Loucy (cell line): ENCODE measurements at regions not wholly inside any gene's neighbourhood (a gene's known extent, or its start where the extent isn't known, plus 50 kb on each side); places are given as distances from the start of the nearest gene placed in this dataset.

Experiments
- H2AFZ ChIP-seq: fragments of 200-600 bp; sonication (generic); 2 replicates; pipeline ENCODE4 v1.6.0; 2016; ENCODE audit warnings: antibody characterized with exemption, mild to moderate bottlenecking, low read length, moderate library complexity
- H3F3A ChIP-seq: fragments of 200-600 bp; 2 replicates; pipeline ENCODE4 v1.6.0; 2016; ENCODE audit warnings: antibody characterized with exemption, low read depth, mild to moderate bottlenecking
- H3K27me3 ChIP-seq: fragments of 200-600 bp; sonication (generic); 2 replicates; pipeline ENCODE4 v1.6.1; 2014; ENCODE audit warnings: low read length, mild to moderate bottlenecking; ENCODE audit not compliant: insufficient read depth, poor library complexity, severe bottlenecking
- H3K36me3 ChIP-seq: fragments of 200-600 bp; sonication (generic); 2 replicates; pipeline ENCODE4 v1.6.1; 2016; ENCODE audit warnings: low read length; ENCODE audit not compliant: insufficient read depth
- H3K4me1 ChIP-seq: fragments of 200-600 bp; sonication (generic); 2 replicates; pipeline ENCODE4 v1.5.1; 2014; ENCODE audit warnings: low read length, mild to moderate bottlenecking; ENCODE audit not compliant: insufficient read depth, poor library complexity, severe bottlenecking
- H3K4me2 ChIP-seq: fragments of 200-600 bp; sonication (generic); 2 replicates; pipeline ENCODE4 v1.6.0; 2014; ENCODE audit warnings: antibody characterized with exemption, low read length, low read depth, mild to moderate bottlenecking; ENCODE audit not compliant: poor library complexity, severe bottlenecking
- H3K4me3 ChIP-seq: fragments of 200-600 bp; sonication (generic); 2 replicates; pipeline ENCODE4 v1.5.1; 2014; ENCODE audit warnings: low read length, mild to moderate bottlenecking, mixed read lengths; ENCODE audit not compliant: poor library complexity, severe bottlenecking
- H3K79me2 ChIP-seq: fragments of 200-600 bp; sonication (generic); 2 replicates; pipeline ENCODE4 v1.6.1; 2014; ENCODE audit warnings: low read length; ENCODE audit not compliant: insufficient read depth
- H3K9ac ChIP-seq: fragments of 200-600 bp; sonication (generic); 2 replicates; pipeline ENCODE4 v1.6.0; 2014; ENCODE audit warnings: mild to moderate bottlenecking, low read depth, low read length, moderate library complexity; ENCODE audit not compliant: poor library complexity, severe bottlenecking
- H3K9me2 ChIP-seq: fragments of 200-600 bp; sonication (generic); replicated peaks from 2 replicates; pipeline ENCODE4 v1.6.1; 2016; ENCODE audit warnings: low read depth, low read length, mixed read lengths
- H3K9me3 ChIP-seq: fragments of 200-600 bp; sonication (generic); 2 replicates; pipeline ENCODE4 v1.6.1; 2014; ENCODE audit warnings: mild to moderate bottlenecking, antibody characterized with exemption, low read length, low read depth; ENCODE audit not compliant: insufficient read depth
- H4K20me1 ChIP-seq: fragments of 200-600 bp; sonication (generic); 2 replicates; pipeline ENCODE4 v1.6.0; 2014; ENCODE audit warnings: antibody characterized with exemption, low read length, mild to moderate bottlenecking; ENCODE audit not compliant: insufficient read depth, poor library complexity, severe bottlenecking
- CTCF ChIP-seq: fragments of 200-600 bp; sonication (generic); conservative IDR thresholded peaks from 2 replicates; pipeline ENCODE4 v1.5.1; 2014; ENCODE audit warnings: mild to moderate bottlenecking, antibody characterized with exemption, low read length
- EZH2phosphoT487 ChIP-seq: fragments of 200-600 bp; IDR thresholded peaks from 2 replicates; pipeline ENCODE4 v1.6.1; 2018; ENCODE audit warnings: antibody characterized with exemption, mild to moderate bottlenecking, moderate library complexity, borderline replicate concordance

- TF ChIP-seq CTCF (no peak), EZH2phosphoT487 (no peak)
- Histone ChIP-seq H3K79me2 (no peaks in the 10 kb centered on the region), H3K27me3 (no peaks in the 10 kb centered on the region), H3F3A (no peaks in the 10 kb centered on the region), H3K36me3 (no peaks in the 10 kb centered on the region), H3K9me2 (no peaks in the 10 kb centered on the region), H3K9ac (no peak overlapping the region), H3K4me2 (no peak overlapping the region), H3K9me3 (no peaks in the 10 kb centered on the region), H4K20me1 (no peaks in the 10 kb centered on the region), H3K4me1 (no peaks in the 10 kb centered on the region), H2AFZ (no peak overlapping the region), H3K4me3 (no peak overlapping the region)
These were observed 390.0 kb downstream of the GRXCR1 start for GRCh38 chr4:43282534-43282933.

GRCh38 chr4:43286137-43286536, 393.6 kb downstream of the GRXCR1 start:
- Histone ChIP-seq H3K9me2 (no peaks in the 10 kb centered on the region), H3K79me2 (no peaks in the 10 kb centered on the region), H3K9me3 (no peaks in the 10 kb centered on the region), H3K4me1 (no peaks in the 10 kb centered on the region), H3F3A (no peaks in the 10 kb centered on the region), H3K27me3 (no peaks in the 10 kb centered on the region), H3K4me2 (no peak overlapping the region), H2AFZ (no peak overlapping the region), H3K9ac (no peak overlapping the region), H3K4me3 (no peak overlapping the region), H4K20me1 (no peaks in the 10 kb centered on the region), H3K36me3 (no peaks in the 10 kb centered on the region)
- TF ChIP-seq EZH2phosphoT487 (no peak), CTCF (no peak)

GRCh38 chr4:43296946-43297528, 404.5 kb downstream of the GRXCR1 start:
- Histone ChIP-seq H3K9me3 (peaks cover 3% of the 10 kb centered on the region; the same call in 1 of the 2 replicates), H2AFZ (no peak overlapping the region), H3K4me3 (no peak overlapping the region), H3K9me2 (no peaks in the 10 kb centered on the region), H4K20me1 (no peaks in the 10 kb centered on the region), H3K9ac (no peak overlapping the region), H3K4me2 (no peak overlapping the region), H3K36me3 (no peaks in the 10 kb centered on the region), H3K27me3 (no peaks in the 10 kb centered on the region), H3F3A (no peaks in the 10 kb centered on the region), H3K4me1 (no peaks in the 10 kb centered on the region), H3K79me2 (no peaks in the 10 kb centered on the region)
- TF ChIP-seq EZH2phosphoT487 (no peak), CTCF (no peak)
